Erythroblast (primary cell): ENCODE measurements at regions not wholly inside any gene's neighbourhood (a gene's known extent, or its start where the extent isn't known, plus 50 kb on each side); places are given as distances from the start of the nearest gene placed in this dataset.
"Not testable (repeated sequence)": the region's sequence is repeated elsewhere in the genome, so short reads cannot be mapped to it uniquely, and the experiment has no call there.

Source experiments
- DNase-seq, 2 experiments: peaks; one replicate each; lab custom pipeline; 2025; lab: John Stamatoyannopoulos, UW
- GATA1 ChIP-seq: IDR thresholded peaks from 2 replicates; pipeline ENCODE4 v1.6.1; 2011; ENCODE audit warnings: low read depth, mild to moderate bottlenecking, control low read depth, low read length, moderate library complexity
- POLR2A ChIP-seq: IDR thresholded peaks from 2 replicates; pipeline ENCODE4 v1.6.1; 2011; ENCODE audit warnings: mild to moderate bottlenecking, low read length

DNA sequence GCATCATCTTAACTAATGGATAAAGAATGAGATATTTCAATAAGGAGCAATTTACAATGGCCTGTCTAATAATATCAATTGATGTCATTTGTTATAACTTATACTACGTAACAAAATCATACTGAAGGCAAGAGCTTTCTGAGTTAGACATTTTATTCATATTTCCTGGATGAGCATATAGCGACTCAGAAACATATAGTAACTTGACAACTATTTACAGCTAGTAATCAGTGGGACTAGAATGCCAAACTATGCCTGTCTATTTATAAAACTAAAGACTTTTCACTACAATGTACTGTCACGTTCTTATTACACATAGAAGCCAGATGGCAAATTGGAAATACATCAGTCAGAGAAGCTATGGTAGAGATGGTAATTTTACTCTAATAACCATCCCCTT, 766.2 kb upstream of the TMEFF2 start:
- TF ChIP-seq GATA1, result no peak
- TF ChIP-seq POLR2A, result no peak
- DNase-seq, result no peak

DNA sequence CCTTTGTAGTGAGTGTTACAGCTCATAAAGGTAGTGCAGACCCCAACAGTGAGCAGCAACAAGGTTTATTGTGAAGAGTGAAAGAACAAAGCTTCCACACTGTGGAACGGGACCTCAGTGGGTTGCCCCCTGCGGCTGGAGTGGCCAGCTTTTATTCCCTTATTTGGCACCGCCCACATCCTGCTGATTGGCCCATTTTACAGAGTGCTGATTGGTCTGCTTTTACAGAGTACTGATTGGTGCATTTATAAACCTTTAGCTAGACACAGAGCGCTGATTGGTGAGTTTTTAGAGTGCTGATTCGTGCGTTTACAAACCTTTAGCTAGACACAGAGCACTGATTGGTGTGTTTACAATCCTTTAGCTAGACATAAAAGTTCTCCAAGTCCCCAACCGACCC, 763.9 kb upstream of the TMEFF2 start:
- DNase-seq, result not testable (repeated sequence)

DNA sequence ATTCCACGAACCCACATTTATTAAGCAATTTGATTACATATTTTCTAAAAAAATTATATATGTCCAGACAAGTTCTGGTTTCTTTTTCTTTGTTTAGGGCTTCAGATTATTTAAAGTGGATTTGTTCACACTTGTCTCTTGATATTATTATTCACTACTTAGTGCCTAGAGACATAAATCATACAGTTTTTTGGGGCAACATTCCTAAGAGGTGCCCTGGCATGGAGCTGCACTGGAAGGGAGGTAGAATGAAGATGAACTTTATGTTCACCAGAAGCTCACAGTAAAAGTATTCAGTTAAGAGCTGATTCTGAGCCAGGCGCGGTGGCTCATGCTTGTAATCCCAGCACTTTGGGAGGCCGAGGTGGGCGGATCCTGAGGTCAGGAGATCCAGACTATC, 762.7 kb upstream of the TMEFF2 start:
- no peak for TF ChIP-seq POLR2A
- TF ChIP-seq GATA1, result no peak
- no peak for DNase-seq

GRCh38 chr2:192953116-192953515, 758.4 kb upstream of the TMEFF2 start:
- no peak for DNase-seq
- TF ChIP-seq POLR2A, result no peak
- no peak for TF ChIP-seq GATA1

- TF ChIP-seq POLR2A, result no peak
- no peak for TF ChIP-seq GATA1
- DNase-seq, result no peak
Measured at GRCh38 chr2:192952245-192952644, 757.5 kb upstream of the TMEFF2 start.

DNA sequence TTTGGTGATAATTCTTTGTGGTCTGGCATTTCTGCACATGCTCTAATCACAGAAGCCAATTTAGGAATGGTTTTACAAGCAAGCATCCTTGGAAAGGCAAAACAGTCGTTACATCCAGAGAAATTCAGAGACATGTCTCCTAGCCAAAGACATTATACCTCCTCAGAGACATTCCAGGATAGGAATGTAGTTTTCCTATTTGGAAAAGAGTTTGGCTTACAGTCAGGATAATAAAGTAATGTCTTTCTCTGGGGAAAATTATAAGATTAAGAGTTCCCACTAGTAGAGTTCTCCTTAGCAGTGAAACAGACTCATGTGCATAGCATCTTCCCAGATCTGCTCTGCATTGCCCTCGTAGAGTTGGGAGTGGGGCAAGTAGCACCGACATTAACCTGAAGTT, 753.6 kb upstream of the TMEFF2 start:
- TF ChIP-seq GATA1 (no peak), POLR2A (no peak)
- DNase-seq, result no peak

DNA sequence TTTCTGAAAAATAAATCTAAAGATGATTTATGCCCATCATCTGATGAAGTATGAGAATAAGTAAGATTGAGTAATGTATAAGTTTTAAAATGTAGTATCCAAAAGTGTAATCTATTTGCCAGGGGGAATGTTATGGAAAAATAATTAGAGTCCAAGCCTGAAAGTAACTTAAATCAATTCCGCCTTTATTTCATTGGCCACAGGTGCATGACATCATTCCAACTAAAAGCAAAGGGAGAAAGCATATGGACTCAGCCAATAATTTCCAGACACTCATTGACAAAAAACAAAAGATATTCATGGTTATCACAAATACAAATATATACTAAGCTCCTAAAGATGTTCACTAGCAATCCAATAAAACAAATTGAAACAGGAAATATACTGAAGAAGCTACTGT, 752.6 kb upstream of the TMEFF2 start:
- DNase-seq, result no peak
- TF ChIP-seq GATA1 (no peak), POLR2A (no peak)

- no peak for DNase-seq
- TF ChIP-seq GATA1 (no peak), POLR2A (no peak)
Measured at GRCh38 chr2:192940767-192941166, 746.0 kb upstream of the TMEFF2 start.

DNA sequence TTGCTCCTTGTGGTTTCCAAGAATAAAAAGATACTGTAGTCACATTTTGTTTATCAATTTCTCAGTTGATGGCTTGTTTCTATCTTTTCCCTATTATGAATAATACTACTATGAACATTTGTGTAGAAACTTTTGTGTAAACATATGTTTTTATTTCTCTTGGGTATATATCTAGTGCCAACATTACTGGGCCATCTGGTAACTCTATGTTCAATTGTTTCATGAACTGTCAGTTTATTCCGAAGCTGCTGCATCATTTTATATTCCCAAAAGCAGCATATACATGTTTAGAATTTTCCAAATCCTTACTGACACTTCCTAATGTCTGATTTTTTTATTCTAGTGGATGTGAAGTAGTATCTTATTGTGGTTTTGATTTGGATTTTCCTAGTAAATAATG, 737.6 kb upstream of the TMEFF2 start:
- TF ChIP-seq POLR2A, result no peak
- TF ChIP-seq GATA1, result no peak
- no peak for DNase-seq

DNA sequence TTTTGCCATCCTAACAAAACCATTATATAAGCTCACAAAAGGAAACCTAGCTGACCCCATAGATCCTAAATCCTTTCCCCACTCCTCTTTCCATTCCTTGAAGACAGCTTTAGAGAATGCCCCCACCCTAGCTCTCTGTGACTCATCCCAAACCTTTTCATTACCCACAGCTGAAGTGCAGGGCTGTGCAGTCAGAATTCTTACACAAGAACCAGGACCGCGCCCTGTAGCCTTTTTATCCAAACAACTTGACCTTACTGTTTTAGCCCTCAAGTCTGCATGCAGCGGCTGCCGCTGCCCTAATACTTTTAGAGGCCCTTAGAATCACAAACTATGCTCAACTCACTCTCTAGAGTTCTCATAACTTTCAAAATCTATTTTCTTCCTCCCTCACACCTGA, 726.9 kb upstream of the TMEFF2 start:
- not testable (repeated sequence) for DNase-seq

DNA sequence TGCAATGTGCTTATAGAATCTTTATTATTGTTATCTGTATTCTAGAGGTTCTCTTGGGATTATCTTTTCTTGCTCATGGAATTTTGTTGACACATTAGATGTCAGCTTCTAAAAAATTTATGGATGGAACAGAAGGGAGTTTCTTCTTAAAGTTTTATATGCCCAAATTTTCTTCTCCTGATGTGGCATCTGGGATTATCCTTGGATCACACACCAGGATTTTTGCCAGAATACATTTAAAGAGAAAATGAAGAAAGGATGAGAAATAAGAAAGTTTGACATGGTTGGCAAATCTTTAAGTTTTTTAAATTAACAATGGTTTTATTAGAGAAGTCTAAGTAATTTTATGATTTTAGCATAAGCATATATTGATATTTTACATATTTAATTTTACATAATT, 706.7 kb upstream of the TMEFF2 start:
- TF ChIP-seq GATA1 (no peak), POLR2A (no peak)
- no peak for DNase-seq

- TF ChIP-seq POLR2A (no peak), GATA1 (no peak)
- DNase-seq, result no peak
Measured at GRCh38 chr2:192899466-192899865, 704.7 kb upstream of the TMEFF2 start.

DNA sequence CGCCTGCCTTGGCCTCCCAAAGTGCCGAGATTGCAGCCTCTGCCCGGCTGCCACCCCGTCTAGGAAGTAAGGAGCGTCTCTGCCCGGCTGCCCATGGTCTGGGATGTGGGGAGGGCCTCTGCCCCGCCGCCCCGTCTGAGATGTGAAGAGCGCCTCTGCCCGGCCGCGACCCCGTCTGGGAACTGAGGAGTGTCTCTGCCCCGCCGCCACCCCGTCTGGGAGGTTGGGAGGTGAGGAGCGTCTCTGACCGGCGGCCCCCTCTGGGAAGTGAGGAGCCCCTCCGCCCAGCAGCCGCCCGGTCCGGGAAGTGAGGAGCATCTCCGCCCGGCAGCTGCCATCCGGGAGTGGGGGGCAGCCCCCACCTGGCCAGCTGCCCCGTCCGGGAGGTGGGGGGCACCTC, 699.2 kb upstream of the TMEFF2 start:
- DNase-seq, result not testable (repeated sequence)

- TF ChIP-seq GATA1 (no peak), POLR2A (no peak)
- no peak for DNase-seq
Measured at GRCh38 chr2:192888109-192888508, 693.4 kb upstream of the TMEFF2 start.

DNA sequence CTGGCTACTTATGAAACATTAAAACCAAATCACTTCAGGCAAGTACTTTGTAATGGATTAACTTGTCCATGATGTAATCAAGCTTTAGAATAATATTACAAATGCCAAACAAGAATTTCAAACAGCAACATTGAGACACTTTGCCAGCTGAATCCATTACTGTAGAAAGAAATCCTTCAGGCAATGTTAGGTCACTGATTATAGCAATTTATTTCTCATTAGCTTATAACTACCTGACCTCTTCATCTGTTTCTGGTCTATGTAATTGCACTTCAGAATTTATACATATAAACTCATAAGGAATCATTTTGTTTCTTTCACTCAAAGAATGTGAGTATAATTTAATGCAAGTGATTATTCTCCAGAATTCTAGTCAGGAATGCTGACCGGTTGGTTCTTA, 692.6 kb upstream of the TMEFF2 start:
- no peak for TF ChIP-seq GATA1
- no peak for TF ChIP-seq POLR2A
- no peak for DNase-seq

DNA sequence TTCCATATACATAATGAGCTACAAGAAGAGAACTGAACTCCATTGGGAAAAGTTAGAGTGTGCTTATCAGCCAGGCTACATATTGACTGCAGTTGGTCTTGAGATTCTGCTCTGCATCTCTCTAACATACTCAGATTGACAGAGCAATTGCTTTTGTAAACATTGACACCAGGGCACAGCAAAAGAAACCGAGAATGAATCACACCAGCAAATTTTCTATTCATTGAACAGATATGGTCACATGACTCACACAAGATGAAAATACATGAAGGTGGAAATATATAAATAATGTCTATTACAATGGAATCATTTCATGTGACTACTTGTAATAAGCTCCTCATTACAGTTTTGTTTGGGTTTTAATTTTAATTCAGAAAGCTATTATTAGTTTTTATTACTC, 691.9 kb upstream of the TMEFF2 start:
- DNase-seq, result no peak
- TF ChIP-seq POLR2A (no peak), GATA1 (no peak)

DNA sequence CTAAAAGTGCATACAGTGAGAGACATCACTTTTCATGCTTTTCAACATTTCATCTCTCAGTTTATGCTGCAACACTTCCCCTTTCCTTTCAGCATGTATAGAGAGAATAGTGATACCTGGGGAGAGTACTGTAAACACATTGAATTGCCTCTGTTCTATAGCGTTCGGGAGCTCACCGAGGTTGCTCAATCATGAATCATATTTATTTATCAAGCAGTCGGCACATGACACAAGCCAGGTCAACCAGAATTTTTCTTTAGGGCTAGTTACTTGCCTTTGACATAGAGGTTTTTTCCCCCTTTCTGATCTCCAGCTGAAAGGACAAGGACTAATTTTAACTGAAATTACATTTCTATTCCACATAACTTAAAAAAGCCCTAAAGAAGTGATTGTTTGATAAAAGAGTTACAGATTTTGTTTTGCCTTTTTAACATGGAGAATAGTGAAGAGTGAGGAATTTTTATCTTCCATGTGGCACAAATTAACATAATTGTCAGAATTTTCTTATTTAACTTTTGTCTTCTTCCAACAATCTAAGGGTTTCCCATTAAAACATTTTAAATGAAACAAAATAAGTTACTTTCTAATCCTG, 690.9 kb upstream of the TMEFF2 start:
- no peak for TF ChIP-seq GATA1
- no peak for TF ChIP-seq POLR2A
- DNase-seq, result no peak
